Activated naive CD4-positive, alpha-beta T cell treated with anti-CD3 and anti-CD28 coated beads for 36 hours (primary cell): ENCODE measurements at regions not wholly inside any gene's neighbourhood (a gene's known extent, or its start where the extent isn't known, plus 50 kb on each side); places are given as distances from the start of the nearest gene placed in this dataset.

ENCODE experiments used
- CTCF ChIA-PET: fragments of 350-600 bp; sonication (Branson Sonifier 250); formaldehyde crosslinking; loops from one replicate; lab custom pipeline; 2021; ENCODE audit warnings: antibody characterized with exemption; lab: Charles Lee
- DNase-seq: peaks from one replicate; pipeline ENCODE4 v3.0.0-alpha.2; 2020
- H3K27ac Mint-ChIP-seq: one replicate; pipeline ENCODE4 v1.8.0; 2021; ENCODE audit warnings: mild to moderate bottlenecking, mixed read lengths
- H3K27me3 Mint-ChIP-seq: one replicate; pipeline ENCODE4 v1.8.0; 2021; ENCODE audit warnings: low read depth, mixed read lengths
- H3K36me3 Mint-ChIP-seq: one replicate; pipeline ENCODE4 v1.8.0; 2021; ENCODE audit warnings: low read depth, mixed read lengths
- H3K4me1 Mint-ChIP-seq: one replicate; pipeline ENCODE4 v1.8.0; 2021; ENCODE audit warnings: low read depth, mixed read lengths
- H3K4me3 Mint-ChIP-seq: one replicate; pipeline ENCODE4 v1.8.0; 2021; ENCODE audit warnings: mild to moderate bottlenecking, moderate library complexity, mixed read lengths
- H3K9me3 Mint-ChIP-seq: one replicate; pipeline ENCODE4 v1.8.0; 2021; ENCODE audit warnings: mixed read lengths
- intact Hi-C: fragments of 100-400 bp; cut with micrococcal nuclease; formaldehyde crosslinking; loops from one replicate; pipeline ENCODE4 v1.15.1; 2023

DNA sequence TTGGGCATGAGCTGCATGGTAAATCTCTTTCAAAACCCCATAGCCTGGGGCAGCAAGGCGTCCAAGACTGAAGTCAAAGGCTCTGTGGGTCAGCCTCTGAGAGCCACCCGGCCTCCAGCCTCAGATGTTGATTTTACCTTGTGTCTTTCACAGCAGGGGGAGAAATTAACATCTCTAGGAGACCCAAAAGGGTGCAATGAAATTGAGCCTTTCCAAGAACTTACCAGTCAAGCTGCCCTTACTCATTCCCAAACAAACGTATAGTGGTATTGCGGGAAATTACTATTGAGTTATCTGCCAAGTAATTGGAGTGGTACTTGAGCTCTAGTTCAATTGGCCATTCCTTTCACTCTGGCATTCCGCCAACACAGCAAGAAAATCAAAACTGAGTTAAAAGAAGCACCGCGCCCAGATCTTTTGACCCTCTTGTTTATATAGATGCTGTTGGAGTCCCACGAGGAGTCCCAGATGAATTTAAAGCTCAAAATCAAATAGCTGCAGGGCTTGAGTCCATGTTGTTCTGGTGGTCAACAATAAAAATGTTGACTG is 380.7 kb upstream of the SYT1 start:
- no peaks in the 10 kb centered on the region for H3K4me1 Mint-ChIP-seq
- H3K9me3 Mint-ChIP-seq: peaks cover 13% of the 10 kb centered on the region
- no peak overlapping the region for H3K4me3 Mint-ChIP-seq
- no peaks in the 10 kb centered on the region for H3K36me3 Mint-ChIP-seq
- CTCF ChIA-PET: no interaction called here
- intact Hi-C loops: no loop called here
- H3K27ac Mint-ChIP-seq: no peak overlapping the region
- no peaks in the 10 kb centered on the region for H3K27me3 Mint-ChIP-seq
- no peak for DNase-seq

- Mint-ChIP-seq H3K4me3 (no peak overlapping the region), H3K4me1 (no peaks in the 10 kb centered on the region), H3K27ac (no peak overlapping the region), H3K9me3 (peaks cover 9% of the 10 kb centered on the region), H3K27me3 (no peaks in the 10 kb centered on the region), H3K36me3 (no peaks in the 10 kb centered on the region)
- CTCF ChIA-PET: no interaction called here
- intact Hi-C loops: no loop called here
- no peak for DNase-seq
These were observed 374.6 kb upstream of the SYT1 start for GRCh38 chr12:78489990-78490389.

DNA sequence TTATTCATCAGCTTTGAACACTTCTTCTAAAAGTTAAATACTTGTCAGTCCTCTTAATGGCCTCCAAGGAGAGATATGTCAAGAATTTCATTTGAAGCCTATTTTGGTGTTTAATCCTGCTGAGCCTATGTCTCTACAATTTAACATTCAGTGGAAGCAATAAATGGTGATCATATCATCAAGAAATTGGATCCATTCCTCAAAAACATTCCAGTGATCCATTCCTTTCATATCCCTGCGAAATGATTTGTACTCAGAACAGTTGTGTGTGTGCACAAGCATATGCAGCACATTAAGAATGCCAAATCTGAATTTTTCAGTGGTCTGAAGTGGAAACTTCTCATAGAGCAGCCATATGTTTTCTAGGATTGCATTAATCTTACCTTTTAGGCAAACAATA is 373.7 kb upstream of the SYT1 start:
- no peaks in the 10 kb centered on the region for H3K27me3 Mint-ChIP-seq
- no peak overlapping the region for H3K27ac Mint-ChIP-seq
- peaks cover 5% of the 10 kb centered on the region for H3K9me3 Mint-ChIP-seq
- intact Hi-C loops: no loop called here
- CTCF ChIA-PET: no interaction called here
- H3K4me3 Mint-ChIP-seq: no peak overlapping the region
- H3K4me1 Mint-ChIP-seq: no peaks in the 10 kb centered on the region
- no peak for DNase-seq
- no peaks in the 10 kb centered on the region for H3K36me3 Mint-ChIP-seq

DNA sequence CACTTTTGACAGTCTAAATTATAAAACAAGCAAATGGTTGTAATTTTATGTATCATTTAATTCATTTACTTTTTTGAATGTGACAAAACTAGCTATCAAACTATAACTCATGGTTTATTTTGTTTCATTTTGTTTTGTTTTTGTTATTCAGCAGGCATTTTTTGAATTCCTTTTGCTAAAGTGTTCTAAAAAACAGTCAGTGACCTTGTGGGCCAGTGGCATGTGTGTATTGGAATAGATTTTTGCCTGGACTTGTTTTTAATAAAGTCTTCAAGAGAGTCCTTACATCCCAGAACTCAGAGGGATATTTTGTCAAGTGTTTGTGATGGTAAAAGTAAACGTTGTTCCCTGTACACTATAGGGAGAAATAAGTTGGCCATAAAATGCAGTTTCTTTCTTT is 369.7 kb upstream of the SYT1 start:
- CTCF ChIA-PET: no interaction called here
- H3K36me3 Mint-ChIP-seq: no peaks in the 10 kb centered on the region

DNA sequence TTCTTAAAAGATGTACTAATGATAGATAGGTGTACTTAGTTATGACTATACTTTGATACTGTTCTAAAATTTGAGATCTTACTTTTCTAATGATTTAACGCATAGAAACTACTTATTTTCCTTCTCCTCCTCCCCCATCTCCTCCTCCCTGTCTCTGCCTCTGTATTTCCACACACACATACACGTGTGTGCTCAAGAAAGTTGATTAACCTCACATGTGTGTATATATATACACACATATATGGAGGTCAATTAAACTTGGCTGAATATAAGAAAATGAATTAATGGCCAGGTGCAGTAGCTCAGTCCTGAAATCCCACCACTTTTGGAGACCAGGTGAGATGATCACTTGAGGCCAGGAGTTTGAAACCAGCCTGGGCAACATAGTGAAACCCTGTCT is 362.7 kb upstream of the SYT1 start:
- no peaks in the 10 kb centered on the region for H3K36me3 Mint-ChIP-seq
- DNase-seq: no peak
- no peak overlapping the region for H3K4me3 Mint-ChIP-seq
- intact Hi-C loops: no loop called here
- H3K27me3 Mint-ChIP-seq: no peaks in the 10 kb centered on the region
- CTCF ChIA-PET: interaction anchor here (0.8 kb wide), 1 partner anchor 52 kb away, joined by 4 read pairs; no protein-coding TSS in a partner anchor
- H3K27ac Mint-ChIP-seq: no peak overlapping the region
- H3K9me3 Mint-ChIP-seq: peaks cover 4% of the 10 kb centered on the region
- H3K4me1 Mint-ChIP-seq: no peaks in the 10 kb centered on the region

More for the DNA sequence above, 369.7 kb upstream of the SYT1 start:
- no peaks in the 10 kb centered on the region for H3K4me1 Mint-ChIP-seq
- no peak overlapping the region for H3K4me3 Mint-ChIP-seq
- intact Hi-C loops: no loop called here
- no peaks in the 10 kb centered on the region for H3K27me3 Mint-ChIP-seq
- peaks cover 6% of the 10 kb centered on the region for H3K9me3 Mint-ChIP-seq
- H3K27ac Mint-ChIP-seq: no peak overlapping the region
- DNase-seq: no peak

GRCh38 chr12:78519422-78519821 is 345.2 kb upstream of the SYT1 start:
- no peaks in the 10 kb centered on the region for H3K4me1 Mint-ChIP-seq
- no peaks in the 10 kb centered on the region for H3K27me3 Mint-ChIP-seq
- H3K27ac Mint-ChIP-seq: no peak overlapping the region
- H3K36me3 Mint-ChIP-seq: no peaks in the 10 kb centered on the region
- no peak for DNase-seq
- CTCF ChIA-PET: no interaction called here
- intact Hi-C loops: no loop called here
- peaks cover 15% of the 10 kb centered on the region for H3K9me3 Mint-ChIP-seq
- no peak overlapping the region for H3K4me3 Mint-ChIP-seq

- CTCF ChIA-PET: no interaction called here
- no peak for DNase-seq
- intact Hi-C loops: no loop called here
- Mint-ChIP-seq H3K4me3 (no peak overlapping the region), H3K9me3 (peaks cover 2% of the 10 kb centered on the region), H3K27me3 (no peaks in the 10 kb centered on the region), H3K27ac (no peak overlapping the region), H3K4me1 (no peaks in the 10 kb centered on the region), H3K36me3 (no peaks in the 10 kb centered on the region)
These were observed 334.3 kb upstream of the SYT1 start for GRCh38 chr12:78530100-78530765.

GRCh38 chr12:78531831-78532458 is 332.6 kb upstream of the SYT1 start:
- Mint-ChIP-seq H3K36me3 (no peaks in the 10 kb centered on the region), H3K27ac (no peak overlapping the region), H3K4me3 (no peak overlapping the region), H3K9me3 (peaks cover 5% of the 10 kb centered on the region), H3K27me3 (no peaks in the 10 kb centered on the region), H3K4me1 (no peaks in the 10 kb centered on the region)
- no peak for DNase-seq
- intact Hi-C loops: no loop called here
- CTCF ChIA-PET: interaction anchor here (0.6 to 0.8 kb wide), 2 partner anchors 385 to 815 kb away, joined by 3 read pairs; no protein-coding TSS in a partner anchor

GRCh38 chr12:78534311-78534710 is 330.3 kb upstream of the SYT1 start:
- H3K9me3 Mint-ChIP-seq: peaks cover 6% of the 10 kb centered on the region
- intact Hi-C loops: no loop called here
- CTCF ChIA-PET: no interaction called here

GRCh38 chr12:78540606-78541336 is 323.8 kb upstream of the SYT1 start:
- no peak overlapping the region for H3K4me3 Mint-ChIP-seq
- H3K27ac Mint-ChIP-seq: no peak overlapping the region
- H3K4me1 Mint-ChIP-seq: no peaks in the 10 kb centered on the region
- CTCF ChIA-PET: no interaction called here
- no peaks in the 10 kb centered on the region for H3K36me3 Mint-ChIP-seq
- intact Hi-C loops: no loop called here
- DNase-seq: no peak
- no peaks in the 10 kb centered on the region for H3K27me3 Mint-ChIP-seq
- peaks cover 4% of the 10 kb centered on the region for H3K9me3 Mint-ChIP-seq

More at GRCh38 chr12:78534311-78534710, 330.3 kb upstream of the SYT1 start:
- H3K27ac Mint-ChIP-seq: no peak overlapping the region
- no peaks in the 10 kb centered on the region for H3K36me3 Mint-ChIP-seq
- H3K4me1 Mint-ChIP-seq: no peaks in the 10 kb centered on the region
- H3K27me3 Mint-ChIP-seq: no peaks in the 10 kb centered on the region
- no peak overlapping the region for H3K4me3 Mint-ChIP-seq
- DNase-seq: no peak

DNA sequence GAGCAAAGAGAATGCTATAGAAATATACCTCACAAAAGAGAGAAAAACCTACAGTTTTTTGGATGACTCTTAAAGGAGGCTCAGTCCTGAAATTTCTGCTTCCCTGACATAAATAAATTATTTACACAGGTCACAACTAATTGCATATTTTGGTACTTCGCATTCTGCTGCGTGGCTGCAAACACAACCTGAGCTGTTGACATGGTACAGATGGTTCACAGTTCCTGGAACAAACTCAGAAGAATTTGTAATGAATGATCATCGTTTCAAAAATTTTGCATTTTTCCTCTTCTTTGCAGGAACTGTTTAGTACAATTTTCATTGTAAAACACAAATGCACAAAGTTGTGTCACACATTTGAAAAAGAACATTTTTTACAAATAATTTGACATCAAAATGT is 313.7 kb upstream of the SYT1 start:
- no peaks in the 10 kb centered on the region for H3K4me1 Mint-ChIP-seq
- no peak overlapping the region for H3K27ac Mint-ChIP-seq
- no peaks in the 10 kb centered on the region for H3K36me3 Mint-ChIP-seq
- H3K9me3 Mint-ChIP-seq: peaks cover 1% of the 10 kb centered on the region
- H3K4me3 Mint-ChIP-seq: no peak overlapping the region
- no peaks in the 10 kb centered on the region for H3K27me3 Mint-ChIP-seq
- intact Hi-C loops: no loop called here
- CTCF ChIA-PET: no interaction called here
- no peak for DNase-seq

GRCh38 chr12:78555802-78556201 is 308.8 kb upstream of the SYT1 start:
- no peaks in the 10 kb centered on the region for H3K36me3 Mint-ChIP-seq
- no peak for DNase-seq
- H3K27ac Mint-ChIP-seq: no peak overlapping the region
- H3K27me3 Mint-ChIP-seq: no peaks in the 10 kb centered on the region
- no peak overlapping the region for H3K4me3 Mint-ChIP-seq
- CTCF ChIA-PET: no interaction called here
- intact Hi-C loops: no loop called here
- H3K4me1 Mint-ChIP-seq: no peaks in the 10 kb centered on the region
- peaks cover 4% of the 10 kb centered on the region for H3K9me3 Mint-ChIP-seq
